ENCODE measurements at regions not wholly inside any gene's neighbourhood (a gene's known extent, or its start where the extent isn't known, plus 50 kb on each side); places are given as distances from the start of the nearest gene placed in this dataset.

- TF ChIP-seq POLR2AphosphoS5 (IDR thresholded peaks at IDR 0.05), result no peak
- no peak for TF ChIP-seq CTCF (IDR thresholded peaks at IDR 0.05)
- no peak for TF ChIP-seq POLR2A (IDR thresholded peaks at IDR 0.05)
Measured at GRCh38 chr10:58920655-58921003, 255.8 kb upstream of the PHYHIPL start.

All from suprapubic skin (tissue), 4 donors.